ENCODE measurements at regions not wholly inside any gene's neighbourhood (a gene's known extent, or its start where the extent isn't known, plus 50 kb on each side); places are given as distances from the start of the nearest gene placed in this dataset.

- Mint-ChIP-seq H3K9me3 (peaks cover 11 to 18% of the 10 kb centered on the region in 2 donors), H3K27me3 (no peaks in the 10 kb centered on the region), H3K27ac (no peak overlapping the region), H3K4me3 (no peak overlapping the region), H3K4me1 (no peaks in the 10 kb centered on the region)
- ATAC-seq: no peak
- no peak for DNase-seq
Observed at GRCh38 chr7:68417002-68417401, 1181.3 kb upstream of the AUTS2 start.

GRCh38 chr7:68417659-68418058 is 1180.6 kb upstream of the AUTS2 start:
- H3K27ac Mint-ChIP-seq: no peak overlapping the region
- no peak overlapping the region for H3K4me3 Mint-ChIP-seq
- no peaks in the 10 kb centered on the region for H3K4me1 Mint-ChIP-seq
- DNase-seq (no peak), ATAC-seq (no peak)
- no peaks in the 10 kb centered on the region for H3K27me3 Mint-ChIP-seq
- H3K9me3 Mint-ChIP-seq: peaks cover 7 to 14% of the 10 kb centered on the region in 2 donors

- Mint-ChIP-seq H3K27ac (no peak overlapping the region), H3K27me3 (no peaks in the 10 kb centered on the region), H3K4me3 (no peak overlapping the region), H3K4me1 (no peaks in the 10 kb centered on the region), H3K9me3 (peaks cover 0 to 14% of the 10 kb centered on the region in 2 donors)
- DNase-seq (no peak), ATAC-seq (no peak)
Observed at GRCh38 chr7:68420342-68421192, 1177.7 kb upstream of the AUTS2 start.

- DNase-seq (no peak), ATAC-seq (no peak)
- no peaks in the 10 kb centered on the region for H3K27me3 Mint-ChIP-seq
- H3K27ac Mint-ChIP-seq: no peak overlapping the region
- no peaks in the 10 kb centered on the region for H3K4me1 Mint-ChIP-seq
- H3K9me3 Mint-ChIP-seq: peaks cover 0 to 14% of the 10 kb centered on the region in 2 donors
- H3K4me3 Mint-ChIP-seq: no peak overlapping the region
Observed at GRCh38 chr7:68421712-68422111, 1176.6 kb upstream of the AUTS2 start.

DNA sequence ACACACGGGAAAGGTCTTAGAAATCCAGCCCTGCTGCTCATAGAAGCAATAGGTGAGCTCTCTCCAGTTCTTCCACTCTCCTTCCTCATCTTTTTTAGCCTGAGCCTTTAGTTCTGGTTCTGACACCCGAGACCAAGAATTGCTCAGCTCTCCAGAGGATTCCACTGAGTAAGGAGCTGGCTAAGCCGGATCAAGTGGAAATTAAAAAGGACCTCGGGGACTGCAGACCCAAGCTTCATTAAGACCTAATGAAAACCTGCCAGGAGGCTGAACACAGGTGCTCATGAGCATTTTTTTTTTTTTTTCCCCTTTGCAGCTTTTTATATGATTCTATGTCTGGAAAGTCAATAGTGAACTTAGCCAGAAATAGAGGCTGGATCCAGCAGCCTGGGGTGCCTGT is 1176.0 kb upstream of the AUTS2 start:
- H3K27ac Mint-ChIP-seq: no peak overlapping the region
- no peak overlapping the region for H3K4me3 Mint-ChIP-seq
- DNase-seq (no peak), ATAC-seq (no peak)
- no peaks in the 10 kb centered on the region for H3K4me1 Mint-ChIP-seq
- H3K27me3 Mint-ChIP-seq: no peaks in the 10 kb centered on the region
- peaks cover 4 to 17% of the 10 kb centered on the region in 2 donors for H3K9me3 Mint-ChIP-seq

DNA sequence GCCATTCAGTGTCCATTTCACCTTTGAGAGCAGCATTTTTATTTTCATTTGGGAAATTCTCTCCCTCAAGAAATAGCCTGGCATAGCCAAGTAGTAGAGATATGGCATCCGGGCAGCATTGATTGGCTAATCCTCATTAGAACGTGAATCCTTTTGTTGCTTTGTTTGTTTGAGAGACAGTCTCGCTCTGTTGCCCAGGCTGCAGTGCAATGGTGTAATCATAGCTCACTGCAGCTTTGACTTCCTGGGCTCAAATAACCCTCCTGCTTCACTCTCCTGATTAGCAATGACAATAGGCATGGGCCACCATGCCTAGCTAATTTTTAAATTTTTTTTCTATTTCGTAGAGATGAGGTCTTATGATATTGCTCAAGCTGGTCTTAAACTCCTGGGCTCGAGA is 1174.9 kb upstream of the AUTS2 start:
- no peak overlapping the region for H3K27ac Mint-ChIP-seq
- H3K27me3 Mint-ChIP-seq: no peaks in the 10 kb centered on the region
- H3K4me3 Mint-ChIP-seq: no peak overlapping the region
- H3K9me3 Mint-ChIP-seq: peaks cover 14 to 15% of the 10 kb centered on the region in 2 donors
- H3K4me1 Mint-ChIP-seq: no peaks in the 10 kb centered on the region
- ATAC-seq: no peak
- DNase-seq: no peak

- Mint-ChIP-seq H3K4me3 (no peak overlapping the region), H3K4me1 (no peaks in the 10 kb centered on the region), H3K27me3 (no peaks in the 10 kb centered on the region), H3K9me3 (peaks cover 10 to 28% of the 10 kb centered on the region in 2 donors), H3K27ac (no peak overlapping the region)
- ATAC-seq (no peak), DNase-seq (no peak)
Observed at GRCh38 chr7:68424658-68425297, 1173.5 kb upstream of the AUTS2 start.

GRCh38 chr7:68425377-68425776 is 1172.9 kb upstream of the AUTS2 start:
- no peaks in the 10 kb centered on the region for H3K27me3 Mint-ChIP-seq
- peaks cover 10 to 28% of the 10 kb centered on the region in 2 donors for H3K9me3 Mint-ChIP-seq
- DNase-seq (no peak), ATAC-seq (no peak)
- H3K27ac Mint-ChIP-seq: no peak overlapping the region
- no peak overlapping the region for H3K4me3 Mint-ChIP-seq
- no peaks in the 10 kb centered on the region for H3K4me1 Mint-ChIP-seq

DNA sequence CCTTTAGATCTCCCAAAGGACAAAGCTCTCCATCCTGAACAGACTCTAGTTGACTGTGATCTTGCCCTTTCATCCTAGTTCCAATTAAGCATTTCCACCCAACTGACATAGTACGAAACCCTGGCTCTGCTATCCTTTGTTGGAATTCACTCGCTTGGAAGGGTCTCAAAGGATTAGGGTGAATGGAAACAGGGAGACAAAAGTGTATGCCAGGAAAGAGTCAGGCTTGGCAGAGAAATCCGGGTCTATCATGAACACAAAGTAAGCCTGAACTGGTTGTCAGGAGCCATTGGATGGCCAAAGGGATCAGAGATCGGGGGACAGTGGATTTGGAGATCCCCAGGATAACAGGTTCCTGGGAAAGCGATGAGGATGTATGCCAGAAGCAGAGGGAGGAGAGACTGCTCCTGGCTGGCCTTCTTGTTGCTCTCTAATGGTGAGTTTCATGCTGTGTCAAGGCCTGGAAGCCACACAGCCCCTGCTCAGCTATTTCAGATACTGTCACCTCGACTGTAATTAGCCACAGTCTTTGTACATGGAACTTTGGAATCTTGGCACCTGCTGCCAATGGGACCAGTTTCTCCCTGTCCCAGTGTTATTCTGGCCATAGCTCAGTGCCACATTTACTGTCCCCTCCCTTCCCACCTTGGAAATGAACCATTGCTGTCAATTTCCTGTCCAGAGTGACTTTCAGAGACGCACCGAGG is 1168.7 kb upstream of the AUTS2 start:
- Mint-ChIP-seq H3K27me3 (no peaks in the 10 kb centered on the region), H3K4me1 (no peaks in the 10 kb centered on the region), H3K4me3 (no peak overlapping the region), H3K27ac (no peak overlapping the region), H3K9me3 (peaks cover 16 to 52% of the 10 kb centered on the region in 2 donors)
- DNase-seq: no peak
- no peak for ATAC-seq

DNA sequence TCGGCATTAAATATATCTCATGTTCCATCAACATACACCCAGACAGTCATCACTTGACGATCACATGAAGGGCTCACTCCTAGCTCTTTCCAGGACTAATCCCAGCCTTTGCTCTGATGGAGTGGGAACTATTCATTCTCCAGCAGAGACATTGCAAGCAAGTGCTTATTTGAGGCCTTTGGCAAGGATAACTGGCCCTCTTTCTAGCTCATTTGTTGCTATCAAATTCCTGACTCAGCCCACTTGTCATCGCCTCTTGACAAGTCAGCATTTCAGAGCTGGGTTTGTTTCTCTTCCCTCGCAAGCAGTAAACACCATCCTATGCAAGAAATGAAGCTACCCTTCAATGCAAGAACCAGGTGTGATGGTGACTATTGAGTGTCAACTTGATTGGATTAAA is 1165.7 kb upstream of the AUTS2 start:
- Mint-ChIP-seq H3K27ac (no peak overlapping the region), H3K4me1 (no peaks in the 10 kb centered on the region), H3K27me3 (no peaks in the 10 kb centered on the region), H3K9me3 (peaks cover 12 to 56% of the 10 kb centered on the region in 2 donors), H3K4me3 (no peak overlapping the region)
- DNase-seq (no peak), ATAC-seq (no peak)

DNA sequence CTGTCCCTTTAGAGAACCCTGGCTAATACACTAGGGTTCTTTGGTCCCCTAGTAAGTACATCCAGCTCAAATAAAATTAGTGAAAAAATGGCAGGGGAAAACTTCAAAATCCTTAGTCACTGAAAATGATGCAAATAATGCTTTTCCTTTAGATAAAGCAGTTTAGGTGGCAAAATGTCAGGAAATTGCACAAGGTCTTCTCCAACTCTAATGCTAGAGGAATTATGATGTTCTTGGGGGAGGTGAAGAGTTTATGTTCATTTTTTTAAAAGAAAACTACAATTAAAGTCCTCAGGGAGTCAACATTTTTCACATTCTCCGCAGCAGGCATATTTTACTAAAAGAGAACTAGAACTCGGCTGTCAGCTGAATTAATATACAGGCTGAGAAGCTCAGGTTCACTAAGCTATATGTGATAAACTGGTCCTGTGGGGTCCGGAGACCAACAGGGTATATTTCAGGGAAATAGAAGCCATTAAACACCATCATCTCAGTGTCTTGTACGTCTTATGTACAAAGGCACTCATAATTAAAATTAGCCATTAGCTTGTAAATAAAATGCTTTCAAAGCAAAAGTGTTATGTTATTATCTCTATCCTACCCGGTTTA is 1164.7 kb upstream of the AUTS2 start:
- Mint-ChIP-seq H3K4me3 (no peak overlapping the region), H3K4me1 (no peaks in the 10 kb centered on the region), H3K9me3 (peaks cover 14 to 56% of the 10 kb centered on the region in 2 donors), H3K27ac (no peak overlapping the region), H3K27me3 (no peaks in the 10 kb centered on the region)
- DNase-seq (no peak), ATAC-seq (no peak)

GRCh38 chr7:68434857-68435256 is 1163.4 kb upstream of the AUTS2 start:
- H3K27ac Mint-ChIP-seq: no peak overlapping the region
- peaks cover 19 to 53% of the 10 kb centered on the region in 2 donors for H3K9me3 Mint-ChIP-seq
- DNase-seq: no peak
- H3K4me1 Mint-ChIP-seq: no peaks in the 10 kb centered on the region
- H3K27me3 Mint-ChIP-seq: no peaks in the 10 kb centered on the region
- no peak overlapping the region for H3K4me3 Mint-ChIP-seq
- no peak for ATAC-seq

- H3K4me1 Mint-ChIP-seq: no peaks in the 10 kb centered on the region
- DNase-seq: no peak
- H3K9me3 Mint-ChIP-seq: peaks cover 19 to 46% of the 10 kb centered on the region in 2 donors
- no peak overlapping the region for H3K27ac Mint-ChIP-seq
- H3K27me3 Mint-ChIP-seq: no peaks in the 10 kb centered on the region
- ATAC-seq: no peak
- H3K4me3 Mint-ChIP-seq: no peak overlapping the region
Observed at GRCh38 chr7:68438016-68438415, 1160.3 kb upstream of the AUTS2 start.

- Mint-ChIP-seq H3K9me3 (peaks cover 21 to 49% of the 10 kb centered on the region in 2 donors), H3K27me3 (no peaks in the 10 kb centered on the region), H3K27ac (no peak overlapping the region), H3K4me3 (no peak overlapping the region), H3K4me1 (no peaks in the 10 kb centered on the region)
- DNase-seq (no peak), ATAC-seq (no peak)
Observed at GRCh38 chr7:68438811-68439210, 1159.5 kb upstream of the AUTS2 start.

- Mint-ChIP-seq H3K27ac (no peak overlapping the region), H3K27me3 (no peaks in the 10 kb centered on the region), H3K4me1 (no peaks in the 10 kb centered on the region), H3K4me3 (no peak overlapping the region), H3K9me3 (peaks cover 25 to 45% of the 10 kb centered on the region in 2 donors)
- ATAC-seq (no peak), DNase-seq (no peak)
Observed at GRCh38 chr7:68439897-68440296, 1158.4 kb upstream of the AUTS2 start.

All from stimulated activated naive CD8-positive, alpha-beta T cell treated with anti-CD3 and anti-CD28 coated beads, Interleukin-15, amount 100 ng/mL, for 72 hours (primary cell).